ENCODE measurements at regions not wholly inside any gene's neighbourhood (a gene's known extent, or its start where the extent isn't known, plus 50 kb on each side); places are given as distances from the start of the nearest gene placed in this dataset.

DNA sequence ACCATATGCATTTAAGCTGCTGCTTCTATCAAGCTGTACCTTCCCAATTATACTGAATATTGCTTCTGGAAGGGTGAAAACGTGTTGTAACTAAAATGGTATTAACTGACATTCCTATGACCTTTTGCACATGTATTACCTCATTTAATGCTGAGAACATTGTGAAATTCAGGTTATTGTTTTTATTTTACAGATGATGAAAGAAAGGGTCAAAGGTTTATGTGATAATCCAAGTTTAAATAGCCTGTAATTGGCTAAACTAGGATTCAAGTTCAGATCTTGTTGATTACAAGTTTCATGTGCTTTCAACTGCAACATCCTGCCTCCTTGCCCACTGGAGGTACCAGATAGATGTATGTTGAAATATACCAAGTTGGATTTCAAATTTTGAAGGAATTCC lies 433.3 kb upstream of the PRICKLE1 start:
- no peak for TF ChIP-seq POLR2A (IDR thresholded peaks at IDR 0.05)
- no peak for TF ChIP-seq POLR2AphosphoS5 (IDR thresholded peaks at IDR 0.05)
- TF ChIP-seq, protein P1, sequence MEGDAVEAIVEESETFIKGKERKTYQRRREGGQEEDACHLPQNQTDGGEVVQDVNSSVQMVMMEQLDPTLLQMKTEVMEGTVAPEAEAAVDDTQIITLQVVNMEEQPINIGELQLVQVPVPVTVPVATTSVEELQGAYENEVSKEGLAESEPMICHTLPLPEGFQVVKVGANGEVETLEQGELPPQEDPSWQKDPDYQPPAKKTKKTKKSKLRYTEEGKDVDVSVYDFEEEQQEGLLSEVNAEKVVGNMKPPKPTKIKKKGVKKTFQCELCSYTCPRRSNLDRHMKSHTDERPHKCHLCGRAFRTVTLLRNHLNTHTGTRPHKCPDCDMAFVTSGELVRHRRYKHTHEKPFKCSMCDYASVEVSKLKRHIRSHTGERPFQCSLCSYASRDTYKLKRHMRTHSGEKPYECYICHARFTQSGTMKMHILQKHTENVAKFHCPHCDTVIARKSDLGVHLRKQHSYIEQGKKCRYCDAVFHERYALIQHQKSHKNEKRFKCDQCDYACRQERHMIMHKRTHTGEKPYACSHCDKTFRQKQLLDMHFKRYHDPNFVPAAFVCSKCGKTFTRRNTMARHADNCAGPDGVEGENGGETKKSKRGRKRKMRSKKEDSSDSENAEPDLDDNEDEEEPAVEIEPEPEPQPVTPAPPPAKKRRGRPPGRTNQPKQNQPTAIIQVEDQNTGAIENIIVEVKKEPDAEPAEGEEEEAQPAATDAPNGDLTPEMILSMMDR (IDR thresholded peaks at IDR 0.05): no peak

All from prostate gland (tissue), 2 donors.